GM23338 (cell line): ENCODE measurements at regions not wholly inside any gene's neighbourhood (a gene's known extent, or its start where the extent isn't known, plus 50 kb on each side); places are given as distances from the start of the nearest gene placed in this dataset. TPM values are rescaled to one million over a fixed set of nuclear protein-coding genes. Genes with fewer than 3 reads are reported as not detected.

Experiments used
- ATAC-seq: fragments of 200-7000 bp; cut with Tn5 transposase; 3 replicates; pipeline ENCODE4 v1.9.1; 2020
- DNase-seq: peaks from one replicate; pipeline ENCODE4 v3.0.0-alpha.2; 2015; ENCODE audit warnings: low spot score
- H2AFZ ChIP-seq: fragments of 200-600 bp; sonication (generic); 2 replicates; pipeline ENCODE4 v1.8.0; 2016; ENCODE audit warnings: antibody characterized with exemption, mild to moderate bottlenecking, moderate library complexity
- H3F3A ChIP-seq: fragments of 200-600 bp; sonication (generic); replicated peaks from 2 replicates; pipeline ENCODE4 v1.8.0; 2017; ENCODE audit warnings: antibody characterized with exemption, mixed run types, low read depth
- H3K27ac ChIP-seq: fragments of 200-600 bp; sonication (generic); 2 replicates; pipeline ENCODE4 v1.6.1; 2016; ENCODE audit warnings: low read depth
- H3K27me3 ChIP-seq: fragments of 200-600 bp; sonication (generic); 2 replicates; pipeline ENCODE4 v1.8.0; 2016; ENCODE audit warnings: mild to moderate bottlenecking, mixed run types, moderate library complexity; ENCODE audit not compliant: insufficient read depth
- H3K36me3 ChIP-seq: fragments of 200-600 bp; sonication (generic); 2 replicates; pipeline ENCODE4 v1.8.0; 2016; ENCODE audit warnings: mild to moderate bottlenecking; ENCODE audit not compliant: insufficient read depth
- H3K4me1 ChIP-seq: fragments of 200-600 bp; sonication (generic); 2 replicates; pipeline ENCODE4 v1.8.0; 2016; ENCODE audit warnings: mild to moderate bottlenecking, moderate library complexity; ENCODE audit not compliant: insufficient read depth
- H3K4me2 ChIP-seq: fragments of 200-600 bp; sonication (generic); 2 replicates; pipeline ENCODE4 v1.7.1; 2017; ENCODE audit warnings: mixed run types
- H3K4me3 ChIP-seq: fragments of 200-600 bp; sonication (generic); 2 replicates; pipeline ENCODE4 v1.6.1; 2016; ENCODE audit warnings: mixed run types
- H3K79me2 ChIP-seq: fragments of 200-600 bp; sonication (generic); replicated peaks from 2 replicates; pipeline ENCODE4 v1.8.0; 2017; ENCODE audit warnings: mild to moderate bottlenecking; ENCODE audit not compliant: insufficient read depth
- H3K9me2 ChIP-seq: fragments of 200-600 bp; sonication (generic); 2 replicates; pipeline ENCODE4 v1.8.0; 2017; ENCODE audit not compliant: insufficient read depth
- H4K20me1 ChIP-seq: fragments of 200-600 bp; sonication (generic); replicated peaks from 2 replicates; pipeline ENCODE4 v1.8.0; 2017; ENCODE audit warnings: mild to moderate bottlenecking; ENCODE audit not compliant: insufficient read depth
- H3K27ac Mint-ChIP-seq: 2 replicates; pipeline ENCODE4 v1.8.0; 2020; ENCODE audit warnings: inconsistent platforms, mild to moderate bottlenecking, moderate library complexity, mixed read lengths
- H3K27me3 Mint-ChIP-seq: 3 replicates; pipeline ENCODE4 v1.8.0; 2022; ENCODE audit warnings: low read depth, mild to moderate bottlenecking, moderate library complexity, mixed read lengths, inconsistent platforms; ENCODE audit not compliant: insufficient read depth, poor library complexity
- H3K36me3 Mint-ChIP-seq: 3 replicates; pipeline ENCODE4 v1.8.0; 2021; ENCODE audit warnings: low read depth, mild to moderate bottlenecking, inconsistent platforms, moderate library complexity, mixed read lengths
- H3K4me1 Mint-ChIP-seq: 3 replicates; pipeline ENCODE4 v1.8.0; 2020; ENCODE audit warnings: mild to moderate bottlenecking, inconsistent platforms, mixed read lengths
- H3K4me3 Mint-ChIP-seq: 3 replicates; pipeline ENCODE4 v1.8.0; 2021; ENCODE audit warnings: moderate library complexity, mild to moderate bottlenecking, inconsistent platforms, mixed read lengths
- H3K9me3 Mint-ChIP-seq: 3 replicates; pipeline ENCODE4 v1.8.0; 2020; ENCODE audit warnings: moderate library complexity, mild to moderate bottlenecking, inconsistent platforms, mixed read lengths
- CTCF ChIP-seq, 2 experiments: fragments of 200-600 bp in 1 of 2; sonication (generic) in 1 of 2; conservative IDR thresholded peaks; 2 replicates each; pipeline versions ENCODE4 v1.5.1 to v1.6.1; 2016 to 2017; ENCODE audit warnings: antibody characterized with exemption in 2 of 2, low read depth in 2 of 2, mild to moderate bottlenecking in 2 of 2, moderate library complexity in 1 of 2
- EZH2 ChIP-seq: fragments of 200-600 bp; sonication (generic); IDR thresholded peaks from one replicate; pipeline ENCODE4 v1.8.0; 2017; ENCODE audit warnings: antibody characterized with exemption, mild to moderate bottlenecking, low read depth; ENCODE audit not compliant: unreplicated experiment
- REST ChIP-seq: IDR thresholded peaks from one replicate; pipeline ENCODE4 v1.6.1; 2018; ENCODE audit warnings: antibody characterized with exemption; ENCODE audit not compliant: unreplicated experiment
- ZNF331 ChIP-seq: fragments of 250-450 bp; sonication (Bioruptor Pico); IDR thresholded peaks from 2 replicates; pipeline ENCODE4 v1.5.0; 2020; ENCODE audit warnings: low read depth, mild to moderate bottlenecking, moderate library complexity
- small RNA-seq: library from RNA; depleted of rRNA; stranded (forward); fragments of <200 nt; gene quantifications from one replicate; pipeline ENCODE3, GENCODE V24; 2014; ENCODE audit warnings: low replicate concordance
- TF ChIP-seq, protein P1 (sequence below): fragments of 250-450 bp; sonication (Bioruptor Pico); IDR thresholded peaks from 2 replicates; pipeline ENCODE4 v1.5.0; 2020; ENCODE audit warnings: mild to moderate bottlenecking, moderate library complexity

DNA sequence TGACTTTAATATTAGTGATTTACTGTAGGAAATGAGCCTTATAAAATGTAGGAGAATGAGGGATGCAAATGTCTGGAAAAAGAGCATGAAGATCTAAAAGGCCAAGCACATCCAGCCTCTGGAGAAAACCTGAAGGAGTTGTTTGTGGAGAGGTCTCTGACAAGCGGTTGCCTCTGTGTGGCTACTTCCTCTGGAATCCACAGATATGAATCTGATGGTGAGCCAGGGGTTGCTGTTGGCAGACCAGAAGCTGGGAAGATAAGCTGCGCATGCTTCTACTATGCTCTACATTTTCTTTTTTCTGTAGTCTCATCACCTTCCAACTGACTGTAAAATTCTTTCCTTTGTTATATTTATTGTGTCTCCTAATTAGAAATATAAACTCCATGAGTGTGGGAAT, 248.6 kb downstream of the OLFM3 start:
- Mint-ChIP-seq H3K36me3 (no peaks in the 10 kb centered on the region), H3K27me3 (no peaks in the 10 kb centered on the region), H3K4me3 (no peak overlapping the region), H3K4me1 (peaks cover 5% of the 10 kb centered on the region), H3K9me3 (no peaks in the 10 kb centered on the region), H3K27ac (no peak overlapping the region)
- Histone ChIP-seq H3K27me3 (no peaks in the 10 kb centered on the region), H3K4me3 (no peak overlapping the region), H3K4me2 (no peak overlapping the region), H3K36me3 (no peaks in the 10 kb centered on the region), H2AFZ (no peak overlapping the region), H3F3A (no peaks in the 10 kb centered on the region), H3K4me1 (no peaks in the 10 kb centered on the region), H3K27ac (no peak overlapping the region), H3K9me2 (no peaks in the 10 kb centered on the region), H4K20me1 (no peaks in the 10 kb centered on the region), H3K79me2 (no peaks in the 10 kb centered on the region)
- no peak for TF ChIP-seq ZNF331 (CRISPR knock-in tag)
- TF ChIP-seq CTCF (conservative IDR thresholded peaks at IDR 0.05; ENCODE audit: low read depth in 2 of 2), result no peak
- TF ChIP-seq REST, result no peak
- no peak for TF ChIP-seq EZH2
- TF ChIP-seq, protein P1, sequence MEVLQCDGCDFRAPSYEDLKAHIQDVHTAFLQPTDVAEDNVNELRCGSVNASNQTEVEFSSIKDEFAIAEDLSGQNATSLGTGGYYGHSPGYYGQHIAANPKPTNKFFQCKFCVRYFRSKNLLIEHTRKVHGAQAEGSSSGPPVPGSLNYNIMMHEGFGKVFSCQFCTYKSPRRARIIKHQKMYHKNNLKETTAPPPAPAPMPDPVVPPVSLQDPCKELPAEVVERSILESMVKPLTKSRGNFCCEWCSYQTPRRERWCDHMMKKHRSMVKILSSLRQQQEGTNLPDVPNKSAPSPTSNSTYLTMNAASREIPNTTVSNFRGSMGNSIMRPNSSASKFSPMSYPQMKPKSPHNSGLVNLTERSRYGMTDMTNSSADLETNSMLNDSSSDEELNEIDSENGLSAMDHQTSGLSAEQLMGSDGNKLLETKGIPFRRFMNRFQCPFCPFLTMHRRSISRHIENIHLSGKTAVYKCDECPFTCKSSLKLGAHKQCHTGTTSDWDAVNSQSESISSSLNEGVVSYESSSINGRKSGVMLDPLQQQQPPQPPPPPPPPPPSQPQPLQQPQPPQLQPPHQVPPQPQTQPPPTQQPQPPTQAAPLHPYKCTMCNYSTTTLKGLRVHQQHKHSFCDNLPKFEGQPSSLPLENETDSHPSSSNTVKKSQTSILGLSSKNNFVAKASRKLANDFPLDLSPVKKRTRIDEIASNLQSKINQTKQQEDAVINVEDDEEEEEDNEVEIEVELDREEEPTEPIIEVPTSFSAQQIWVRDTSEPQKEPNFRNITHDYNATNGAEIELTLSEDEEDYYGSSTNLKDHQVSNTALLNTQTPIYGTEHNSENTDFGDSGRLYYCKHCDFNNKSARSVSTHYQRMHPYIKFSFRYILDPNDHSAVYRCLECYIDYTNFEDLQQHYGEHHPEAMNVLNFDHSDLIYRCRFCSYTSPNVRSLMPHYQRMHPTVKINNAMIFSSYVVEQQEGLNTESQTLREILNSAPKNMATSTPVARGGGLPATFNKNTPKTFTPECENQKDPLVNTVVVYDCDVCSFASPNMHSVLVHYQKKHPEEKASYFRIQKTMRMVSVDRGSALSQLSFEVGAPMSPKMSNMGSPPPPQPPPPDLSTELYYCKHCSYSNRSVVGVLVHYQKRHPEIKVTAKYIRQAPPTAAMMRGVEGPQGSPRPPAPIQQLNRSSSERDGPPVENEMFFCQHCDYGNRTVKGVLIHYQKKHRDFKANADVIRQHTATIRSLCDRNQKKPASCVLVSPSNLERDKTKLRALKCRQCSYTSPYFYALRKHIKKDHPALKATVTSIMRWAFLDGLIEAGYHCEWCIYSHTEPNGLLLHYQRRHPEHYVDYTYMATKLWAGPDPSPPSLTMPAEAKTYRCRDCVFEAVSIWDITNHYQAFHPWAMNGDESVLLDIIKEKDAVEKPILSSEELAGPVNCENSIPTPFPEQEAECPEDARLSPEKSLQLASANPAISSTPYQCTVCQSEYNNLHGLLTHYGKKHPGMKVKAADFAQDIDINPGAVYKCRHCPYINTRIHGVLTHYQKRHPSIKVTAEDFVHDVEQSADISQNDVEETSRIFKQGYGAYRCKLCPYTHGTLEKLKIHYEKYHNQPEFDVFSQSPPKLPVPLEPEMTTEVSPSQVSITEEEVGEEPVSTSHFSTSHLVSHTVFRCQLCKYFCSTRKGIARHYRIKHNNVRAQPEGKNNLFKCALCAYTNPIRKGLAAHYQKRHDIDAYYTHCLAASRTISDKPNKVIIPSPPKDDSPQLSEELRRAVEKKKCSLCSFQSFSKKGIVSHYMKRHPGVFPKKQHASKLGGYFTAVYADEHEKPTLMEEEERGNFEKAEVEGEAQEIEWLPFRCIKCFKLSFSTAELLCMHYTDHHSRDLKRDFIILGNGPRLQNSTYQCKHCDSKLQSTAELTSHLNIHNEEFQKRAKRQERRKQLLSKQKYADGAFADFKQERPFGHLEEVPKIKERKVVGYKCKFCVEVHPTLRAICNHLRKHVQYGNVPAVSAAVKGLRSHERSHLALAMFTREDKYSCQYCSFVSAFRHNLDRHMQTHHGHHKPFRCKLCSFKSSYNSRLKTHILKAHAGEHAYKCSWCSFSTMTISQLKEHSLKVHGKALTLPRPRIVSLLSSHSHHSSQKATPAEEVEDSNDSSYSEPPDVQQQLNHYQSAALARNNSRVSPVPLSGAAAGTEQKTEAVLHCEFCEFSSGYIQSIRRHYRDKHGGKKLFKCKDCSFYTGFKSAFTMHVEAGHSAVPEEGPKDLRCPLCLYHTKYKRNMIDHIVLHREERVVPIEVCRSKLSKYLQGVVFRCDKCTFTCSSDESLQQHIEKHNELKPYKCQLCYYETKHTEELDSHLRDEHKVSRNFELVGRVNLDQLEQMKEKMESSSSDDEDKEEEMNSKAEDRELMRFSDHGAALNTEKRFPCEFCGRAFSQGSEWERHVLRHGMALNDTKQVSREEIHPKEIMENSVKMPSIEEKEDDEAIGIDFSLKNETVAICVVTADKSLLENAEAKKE, result no peak
- ATAC-seq (no peak), DNase-seq (no peak)

Small RNA genes in the stretch of these regions (small RNA-seq; reads per million reads assigned to genes)
- gene RNU6-965P, result not detected
